Neural cell (in vitro differentiated cells): ENCODE measurements at regions not wholly inside any gene's neighbourhood (a gene's known extent, or its start where the extent isn't known, plus 50 kb on each side); places are given as distances from the start of the nearest gene placed in this dataset.

Experiments used
- CTCF ChIP-seq: fragments of 450-650 bp; IDR thresholded peaks from 2 replicates; pipeline ENCODE4 v1.5.1; 2014; ENCODE audit warnings: antibody characterized with exemption, mild to moderate bottlenecking, moderate library complexity; ENCODE audit not compliant: poor library complexity, severe bottlenecking
- EP300 ChIP-seq: fragments of 450-650 bp; conservative IDR thresholded peaks from 2 replicates; pipeline ENCODE4 v1.6.1; 2014; ENCODE audit warnings: antibody characterized with exemption, mild to moderate bottlenecking, moderate library complexity; ENCODE audit not compliant: poor library complexity, severe bottlenecking
- EZH2 ChIP-seq: fragments of 200-600, 300-800 bp; shearing (Covaris generic), sonication (generic); IDR thresholded peaks from 2 replicates; pipeline ENCODE4 v1.6.1; 2014; ENCODE audit warnings: antibody characterized with exemption, low read length, borderline replicate concordance, mild to moderate bottlenecking; ENCODE audit not compliant: insufficient read depth, poor library complexity, severe bottlenecking
- MXI1 ChIP-seq: fragments of 450-650 bp; conservative IDR thresholded peaks from 2 replicates; pipeline ENCODE4 v1.6.1; 2014; ENCODE audit warnings: antibody characterized with exemption, mild to moderate bottlenecking; ENCODE audit not compliant: poor library complexity, severe bottlenecking
- POLR2AphosphoS5 ChIP-seq: IDR thresholded peaks from 2 replicates; pipeline ENCODE4 v1.6.1; 2012
- RAD21 ChIP-seq: fragments of 450-650 bp; conservative IDR thresholded peaks from 2 replicates; pipeline ENCODE4 v1.6.1; 2014; ENCODE audit warnings: antibody characterized with exemption, mild to moderate bottlenecking, moderate library complexity
- REST ChIP-seq: IDR thresholded peaks from 2 replicates; pipeline ENCODE4 v1.6.1; 2012; ENCODE audit warnings: borderline replicate concordance
- SMC3 ChIP-seq: fragments of 450-650 bp; conservative IDR thresholded peaks from 2 replicates; pipeline ENCODE4 v1.6.1; 2014; ENCODE audit warnings: antibody characterized with exemption, mild to moderate bottlenecking, moderate library complexity; ENCODE audit not compliant: poor library complexity
- TAF1 ChIP-seq: IDR thresholded peaks from 2 replicates; pipeline ENCODE4 v1.6.1; 2012; ENCODE audit warnings: low read depth

GRCh38 chr9:74404620-74405019 is 92.5 kb upstream of the RORB start:
- TF ChIP-seq CTCF = no peak
- TF ChIP-seq EZH2 = no peak
- no peak for TF ChIP-seq TAF1
- no peak for TF ChIP-seq EP300
- no peak for TF ChIP-seq RAD21
- no peak for TF ChIP-seq POLR2AphosphoS5
- TF ChIP-seq REST = no peak
- no peak for TF ChIP-seq SMC3
- no peak for TF ChIP-seq MXI1
